LoVo (cell line): ENCODE measurements at regions not wholly inside any gene's neighbourhood (a gene's known extent, or its start where the extent isn't known, plus 50 kb on each side); places are given as distances from the start of the nearest gene placed in this dataset.

ENCODE experiments used
- DNase-seq: peaks from one replicate; pipeline ENCODE4 v3.0.0-alpha.2; 2016; ENCODE audit warnings: low spot score

DNA sequence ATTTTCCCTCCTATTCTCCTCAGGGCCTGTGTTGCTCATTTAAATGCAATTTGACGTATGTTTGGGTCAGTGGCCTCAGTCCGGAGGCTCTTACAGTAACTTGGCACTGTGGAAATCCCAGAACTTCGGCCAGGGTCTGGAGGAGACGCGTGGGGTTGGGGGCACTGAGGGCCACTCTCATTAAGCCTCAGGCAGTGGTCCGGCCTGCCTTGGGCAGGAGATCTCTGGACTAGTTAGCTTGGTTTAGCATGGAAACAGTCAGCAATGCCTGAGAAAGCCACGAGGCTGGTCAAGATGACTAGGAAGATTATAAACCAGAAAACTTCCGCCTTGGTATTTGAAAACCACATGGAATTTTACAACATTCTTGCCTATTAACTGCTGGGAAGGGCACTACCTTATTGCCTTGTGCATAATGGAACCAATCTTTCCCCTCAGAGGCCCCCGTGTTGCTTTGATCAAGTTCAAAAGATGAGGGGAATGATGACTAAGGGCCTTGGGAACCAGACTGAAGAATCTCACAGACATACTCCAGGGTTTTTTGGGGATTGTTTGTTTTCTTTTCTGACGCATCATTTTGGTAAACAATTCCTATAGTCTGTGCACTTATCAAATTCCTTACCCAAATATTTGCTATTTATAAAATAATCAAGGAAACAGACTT lies 206.0 kb upstream of the PREP start:
- DNase-seq, result peak; percentile 91

DNA sequence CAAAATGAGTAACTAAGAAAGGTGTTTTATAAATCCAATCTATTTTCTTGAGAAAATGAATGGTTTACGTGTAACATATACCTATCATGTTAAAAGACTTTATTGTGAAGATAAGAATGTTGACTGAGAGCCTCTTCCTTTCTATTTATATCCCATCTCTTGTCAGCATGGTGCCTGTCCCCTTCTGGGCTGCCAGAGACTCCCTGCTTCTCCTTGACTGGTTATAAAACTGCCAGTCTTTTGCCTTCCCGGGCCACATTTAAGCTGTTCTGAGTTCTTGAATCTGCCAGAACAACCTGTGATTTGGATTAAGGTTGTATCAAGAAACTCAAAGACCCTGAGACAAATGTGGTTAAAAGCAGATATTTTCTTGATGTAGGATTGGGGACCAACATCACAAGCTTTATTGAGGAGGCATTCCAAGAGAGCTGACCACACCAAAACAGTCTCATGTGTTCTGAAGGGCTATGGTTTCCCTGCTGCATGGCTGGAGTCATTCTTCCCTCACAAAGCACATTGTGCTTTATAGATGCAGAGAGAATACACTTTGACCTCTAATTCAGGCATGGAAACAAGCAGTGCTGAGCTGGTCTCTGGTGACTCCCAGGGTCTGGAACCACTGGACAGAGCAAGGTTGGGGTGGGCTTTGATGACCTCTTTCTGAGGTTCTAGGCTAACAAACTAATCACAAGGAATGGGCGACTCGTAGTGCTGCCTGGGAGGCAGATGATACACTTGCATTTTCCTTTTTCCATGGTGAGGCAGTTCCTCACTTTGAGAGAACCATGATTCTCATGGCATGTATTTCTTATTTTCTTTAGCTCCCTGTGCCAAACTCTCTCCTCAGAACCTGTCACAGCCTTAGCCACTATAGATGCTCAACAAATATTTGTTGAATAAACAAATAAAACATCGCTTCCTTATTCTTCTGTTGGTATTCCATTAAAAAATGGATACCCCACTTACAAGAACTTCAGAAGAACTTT lies 205.0 kb upstream of the PREP start:
- DNase-seq, result no peak

DNA sequence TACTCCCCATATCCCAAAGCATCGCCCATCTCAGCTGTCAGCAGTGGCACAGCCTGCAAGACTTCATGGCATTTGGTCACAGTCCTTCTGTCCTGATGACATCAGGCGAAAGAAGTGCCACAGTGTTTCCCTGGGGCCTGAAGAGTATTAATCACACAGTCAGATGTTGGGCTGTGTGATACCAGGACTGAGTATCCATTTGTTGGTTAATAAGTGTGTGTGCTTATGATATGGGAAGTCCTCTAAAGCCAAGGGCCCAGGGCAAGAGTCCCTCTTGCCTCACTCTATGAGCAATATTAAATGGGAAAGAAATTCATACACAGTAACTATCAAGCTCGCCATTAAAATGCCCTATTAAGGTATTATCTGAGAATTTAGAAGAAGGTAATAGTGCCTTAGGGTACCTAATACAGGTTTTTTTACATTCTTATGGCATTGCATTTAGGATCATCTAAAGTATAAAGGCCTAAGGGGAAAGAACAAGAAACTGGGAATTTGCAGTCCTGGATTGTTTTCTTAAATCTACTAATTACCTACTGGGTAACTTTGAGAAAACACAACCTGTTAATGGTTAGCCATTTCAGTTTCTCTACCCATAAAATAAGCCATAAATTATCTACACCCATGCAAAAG lies 204.1 kb upstream of the PREP start:
- peak; percentile 29 for DNase-seq

DNA sequence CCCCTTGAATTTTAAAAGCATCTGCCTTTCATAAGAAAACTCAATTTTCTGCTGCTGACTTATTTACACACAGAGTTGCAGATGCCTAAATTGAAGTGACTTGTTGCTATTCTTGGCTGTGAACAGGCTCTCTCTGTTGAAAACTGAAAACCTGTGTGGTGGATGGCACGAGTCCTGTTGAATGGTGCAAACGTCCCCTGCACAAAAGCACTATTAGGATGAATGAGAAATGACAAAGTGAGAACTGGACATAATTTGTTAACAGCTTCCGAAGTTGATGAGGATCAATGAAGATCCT lies 201.7 kb upstream of the PREP start:
- no peak for DNase-seq

DNA sequence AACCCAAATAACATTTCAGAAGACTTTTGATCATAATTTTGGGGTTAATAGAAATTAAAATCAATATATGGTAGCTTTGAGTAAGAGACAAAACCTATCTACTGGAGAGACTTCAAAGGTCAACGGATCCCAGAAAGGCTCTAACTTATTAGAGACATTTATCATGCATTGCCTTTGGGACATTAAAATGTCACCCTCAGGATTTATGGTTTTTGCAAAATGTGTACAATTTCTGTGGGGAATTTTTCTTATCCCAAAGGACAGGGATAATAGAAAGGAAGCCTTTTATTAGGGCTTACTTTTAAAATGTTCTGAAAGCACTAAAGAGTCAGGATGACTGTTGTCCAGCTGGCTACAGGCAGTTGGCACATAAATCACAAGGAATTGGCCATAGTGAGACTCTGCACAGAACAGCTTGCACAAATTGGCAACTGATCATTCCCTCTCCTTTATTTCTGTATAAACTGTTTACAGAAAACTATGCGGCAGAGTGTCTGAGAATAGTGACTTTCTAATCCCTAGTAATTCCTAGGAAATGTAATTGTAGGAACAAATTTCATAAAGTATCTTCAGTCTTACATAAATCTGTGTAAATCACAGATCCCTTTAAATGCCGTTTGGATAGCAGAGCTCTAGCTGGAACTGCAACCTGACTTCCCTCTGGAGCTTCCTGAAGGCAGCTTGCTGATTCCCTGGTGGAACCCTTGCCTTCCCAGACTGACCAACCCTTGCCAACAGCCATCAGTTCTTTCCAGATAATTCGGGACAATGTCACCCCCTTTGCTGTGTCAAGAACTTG lies 201.1 kb upstream of the PREP start:
- DNase-seq, result no peak

DNA sequence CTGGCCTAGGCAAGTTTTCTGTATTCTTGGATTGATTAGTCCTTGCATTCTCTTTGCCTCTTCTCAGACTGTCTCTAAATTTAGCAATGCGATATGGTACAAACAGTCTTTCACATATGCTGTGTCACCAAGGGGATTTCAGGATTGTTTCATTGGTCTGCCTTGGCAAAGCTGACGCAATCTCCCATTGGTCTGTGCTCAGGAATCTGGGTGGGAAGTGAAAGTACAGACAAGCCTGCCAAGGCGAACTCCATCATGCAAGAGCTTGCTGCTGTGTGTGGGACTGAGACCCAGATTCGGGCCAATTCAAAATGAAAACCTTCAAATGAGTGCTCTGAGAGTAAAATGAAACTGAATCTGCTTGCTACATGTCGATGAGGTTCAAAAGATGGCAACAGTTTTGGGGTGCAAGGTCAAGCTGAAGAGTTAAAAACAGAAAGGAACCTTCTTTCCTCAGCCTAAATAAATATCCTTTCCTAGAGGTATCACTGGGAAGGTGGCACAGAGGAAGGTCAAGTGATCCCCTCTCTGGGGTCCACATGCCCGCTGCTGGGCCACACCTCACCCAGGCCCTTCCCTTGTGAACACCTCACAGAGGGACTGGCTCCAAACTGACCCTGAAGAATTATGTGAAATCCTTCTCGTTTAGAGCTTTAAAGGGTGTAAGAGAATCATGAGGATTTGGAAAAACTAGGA lies 198.8 kb upstream of the PREP start:
- peak; percentile 78 for DNase-seq

DNA sequence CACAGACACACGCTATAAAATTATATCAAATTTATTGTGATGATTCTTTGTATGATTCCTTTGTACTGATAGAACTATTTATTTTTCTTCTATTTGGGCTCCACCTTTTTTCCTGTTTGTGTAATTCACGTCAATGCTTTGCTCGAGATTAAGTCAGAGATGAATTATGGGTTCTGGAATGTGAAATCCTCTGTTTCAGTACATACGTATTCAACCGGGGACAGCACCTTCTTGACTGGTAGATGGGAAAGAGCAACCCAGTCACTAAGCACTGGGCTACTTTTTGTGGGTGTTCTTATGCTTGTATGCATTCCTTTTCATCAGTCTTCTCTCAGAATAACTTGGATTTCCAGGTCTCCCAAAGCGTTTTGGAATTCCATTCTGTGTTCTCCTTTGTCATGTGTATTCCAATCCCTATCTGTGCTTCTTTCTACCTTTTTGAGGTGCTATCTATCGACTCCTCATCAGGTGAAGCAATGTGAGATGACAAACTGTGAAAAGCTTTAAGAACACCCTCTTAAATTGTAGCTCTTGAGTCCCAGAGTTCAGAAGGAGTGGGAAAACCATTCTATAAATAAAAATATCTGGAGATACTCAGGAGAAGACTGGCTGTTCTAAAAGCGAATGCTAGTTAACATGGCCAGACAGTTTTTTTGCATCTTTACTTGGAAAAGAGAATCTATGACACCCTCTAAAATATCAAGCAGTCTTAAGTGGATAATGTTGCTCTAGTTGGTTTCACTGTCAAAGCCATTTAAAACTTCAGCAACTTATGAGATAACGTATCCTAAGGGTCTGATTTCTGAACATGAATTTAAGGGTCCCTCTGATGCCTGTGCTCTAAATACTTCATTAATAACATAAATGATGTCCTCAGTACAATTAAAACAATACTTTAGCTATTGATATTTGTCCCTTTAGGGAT lies 197.7 kb upstream of the PREP start:
- no peak for DNase-seq

DNA sequence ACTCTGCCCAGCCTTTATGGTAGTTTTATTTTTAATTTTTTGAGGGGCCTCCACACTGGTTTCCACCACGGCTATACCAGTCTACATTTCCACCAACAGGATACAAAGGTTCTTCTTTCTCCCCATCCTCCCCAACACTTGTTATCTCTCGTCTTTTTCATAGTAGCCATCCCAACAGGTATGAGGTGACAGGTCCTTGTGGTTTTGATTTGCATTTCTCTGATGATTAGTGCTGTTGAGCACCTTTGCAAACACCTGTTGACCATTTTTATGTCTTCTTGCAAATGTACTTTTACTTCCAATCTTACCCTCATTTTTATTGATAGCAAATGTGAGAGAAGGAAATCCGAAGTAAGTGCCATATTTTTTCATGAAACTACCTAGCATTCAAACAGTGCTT lies 195.4 kb upstream of the PREP start:
- DNase-seq, result no peak

DNA sequence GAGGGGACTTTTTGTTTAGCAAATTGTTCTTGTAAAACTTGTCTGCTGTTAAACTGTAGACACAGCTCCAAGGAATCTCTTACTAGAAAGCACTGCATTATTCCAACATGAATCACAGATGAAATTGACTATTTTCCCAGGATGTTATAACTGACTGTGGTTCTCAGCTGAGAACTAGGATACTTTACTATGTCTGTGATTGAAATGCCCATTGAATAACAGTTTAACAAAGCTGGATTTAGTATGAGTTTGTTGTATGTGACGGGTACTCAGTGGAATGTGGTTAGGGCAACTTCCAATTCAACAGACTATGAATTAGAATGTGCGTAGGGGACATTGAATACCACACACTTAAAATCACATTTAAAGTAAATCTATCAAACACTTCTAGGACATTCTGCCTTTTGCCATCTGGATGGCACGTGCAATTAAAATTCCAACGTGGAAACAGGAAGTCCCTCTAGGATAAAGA lies 193.4 kb upstream of the PREP start:
- peak; percentile 51 for DNase-seq

DNA sequence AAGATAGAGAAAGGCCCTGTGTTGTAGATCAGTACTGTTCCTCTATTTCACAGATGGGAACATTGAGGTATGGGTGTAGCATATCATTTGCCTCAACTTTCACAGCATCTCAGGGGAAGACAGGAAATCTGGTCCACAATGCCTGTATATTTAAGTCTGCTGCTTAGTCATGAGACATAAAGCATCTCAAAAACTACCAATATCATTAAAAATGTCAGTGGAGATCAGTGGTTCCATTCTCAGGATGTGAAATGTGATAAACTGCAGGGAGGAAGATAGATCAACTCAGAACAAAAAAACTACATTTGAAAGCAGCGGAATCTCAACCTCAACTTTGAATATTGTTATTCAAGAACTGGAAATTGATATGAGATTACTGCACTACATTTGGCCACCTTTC lies 192.9 kb upstream of the PREP start:
- DNase-seq, result no peak

DNA sequence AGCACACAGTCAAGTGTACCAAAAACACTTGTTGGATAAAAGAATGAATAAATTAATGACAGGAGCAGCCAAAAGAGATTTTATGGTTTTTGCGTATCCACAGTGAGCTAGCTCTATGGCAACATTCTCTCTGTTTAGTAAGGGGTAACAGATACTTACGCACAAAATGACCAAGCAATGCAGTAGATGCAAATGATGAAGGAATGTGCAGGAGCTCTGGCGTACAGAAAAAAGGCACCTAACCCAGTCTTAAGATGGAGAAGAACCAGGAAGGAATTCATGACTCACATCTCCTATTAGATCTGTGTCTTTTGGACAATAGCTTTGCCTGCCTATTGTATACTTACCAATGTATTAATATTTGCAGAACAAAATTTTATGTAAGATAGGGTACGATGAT lies 191.9 kb upstream of the PREP start:
- no peak for DNase-seq

DNA sequence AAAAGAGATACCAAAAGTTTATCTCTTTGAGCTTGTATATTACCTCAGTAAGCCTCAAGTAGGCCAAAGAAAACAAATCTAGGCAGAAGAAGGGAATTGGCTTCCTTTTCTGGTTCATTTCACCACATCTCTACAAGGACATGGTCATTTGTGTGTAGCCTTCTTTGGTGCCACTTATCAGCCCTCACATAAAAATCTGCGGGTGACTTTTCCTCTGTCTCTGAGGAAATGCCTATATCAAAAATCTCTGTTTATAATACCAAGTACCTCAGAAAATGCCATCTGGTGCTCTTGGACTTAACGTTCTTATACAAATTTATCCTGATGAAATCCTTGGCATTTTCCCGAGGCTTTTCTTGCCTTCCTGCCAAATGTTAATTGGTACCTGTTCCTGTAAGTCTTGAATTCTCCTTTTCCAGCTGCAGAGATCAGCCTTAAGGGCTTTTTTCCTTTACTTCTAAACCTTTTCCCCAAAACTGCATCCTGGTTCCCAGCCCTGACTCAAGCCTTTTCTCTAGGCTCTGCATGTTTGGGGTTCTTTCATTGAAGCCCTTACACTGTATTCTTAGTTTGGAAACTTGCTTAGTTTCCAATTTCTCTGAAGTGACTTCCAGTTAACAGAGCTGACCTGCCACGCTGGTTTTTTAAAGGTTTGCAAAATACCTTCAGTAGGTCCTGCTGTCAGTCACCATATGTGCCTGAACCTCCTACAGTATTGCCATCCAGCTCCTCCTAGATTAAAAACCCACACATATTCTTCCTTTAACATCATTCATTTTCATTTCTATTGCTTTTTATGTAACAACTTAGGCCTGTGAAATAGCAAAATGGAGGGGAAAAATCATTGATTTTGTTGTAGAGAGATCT lies 191.2 kb upstream of the PREP start:
- DNase-seq, result no peak

DNA sequence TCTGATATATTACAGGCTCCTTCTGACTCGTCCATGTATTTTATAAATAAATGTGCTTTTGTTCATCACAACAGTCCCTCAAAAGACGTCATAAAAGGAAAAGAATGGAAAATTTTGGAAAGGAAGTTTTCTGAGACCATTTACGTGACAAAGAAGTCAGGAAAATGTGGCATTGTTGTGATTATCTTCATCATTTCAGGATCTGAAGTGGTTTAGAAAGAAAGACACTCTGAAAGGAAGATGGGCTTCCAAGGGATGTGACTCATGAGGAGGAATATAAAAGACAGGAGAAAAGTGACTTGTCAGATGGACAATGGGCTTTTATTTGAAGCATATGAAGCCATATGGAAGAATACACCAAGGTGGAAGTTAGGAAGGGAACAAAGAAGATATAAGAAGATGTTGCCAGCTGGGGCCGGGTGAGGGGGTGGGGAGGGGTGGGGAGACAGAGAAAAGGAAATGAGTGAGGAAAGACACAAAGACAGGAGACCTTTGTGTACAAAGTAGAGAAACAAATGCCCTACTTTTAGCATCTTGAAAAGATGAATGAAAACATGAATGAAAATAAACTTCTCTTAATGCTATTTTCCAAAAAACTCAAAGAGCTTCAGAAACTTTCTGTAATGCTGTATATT lies 190.3 kb upstream of the PREP start:
- no peak for DNase-seq

DNA sequence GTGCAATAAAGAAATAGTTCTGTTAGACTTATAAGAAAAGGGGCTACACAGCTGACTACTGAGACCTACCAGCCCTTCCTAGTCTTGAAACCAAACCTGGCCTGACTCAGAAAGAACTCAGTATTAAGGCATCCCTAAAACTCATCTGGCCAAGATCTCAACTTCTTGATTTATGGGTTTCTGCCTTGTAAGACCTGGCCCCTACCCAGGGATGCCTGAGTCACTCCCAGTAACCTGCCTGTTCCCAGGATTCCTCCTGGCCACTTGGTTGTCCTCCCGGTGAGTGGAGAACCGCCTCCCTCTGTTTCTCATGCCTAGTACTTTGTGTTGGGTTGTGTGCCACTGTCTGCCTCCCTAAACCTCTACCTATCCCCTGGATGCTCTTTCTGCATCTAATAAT lies 189.4 kb upstream of the PREP start:
- DNase-seq, result peak; percentile 82

DNA sequence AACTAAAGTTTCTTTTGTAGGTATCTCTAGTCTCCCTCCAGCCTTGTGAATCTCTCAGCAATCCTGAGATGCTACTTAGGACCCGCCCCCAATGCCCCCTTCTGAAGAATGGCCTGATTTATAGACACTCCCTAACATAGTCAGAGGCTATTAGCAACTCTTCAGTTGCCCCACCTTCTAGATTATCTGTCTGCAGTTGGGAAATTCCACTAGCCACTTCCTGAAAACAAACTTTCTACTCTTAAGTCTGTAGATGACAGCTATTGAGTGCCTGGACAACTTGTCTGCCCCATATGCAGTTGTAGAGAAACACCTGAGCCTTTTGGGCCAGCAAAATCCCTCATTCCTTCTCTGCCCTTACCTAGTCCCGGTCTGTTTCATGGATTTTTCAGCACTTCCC lies 188.2 kb upstream of the PREP start:
- peak; percentile 40 for DNase-seq

DNA sequence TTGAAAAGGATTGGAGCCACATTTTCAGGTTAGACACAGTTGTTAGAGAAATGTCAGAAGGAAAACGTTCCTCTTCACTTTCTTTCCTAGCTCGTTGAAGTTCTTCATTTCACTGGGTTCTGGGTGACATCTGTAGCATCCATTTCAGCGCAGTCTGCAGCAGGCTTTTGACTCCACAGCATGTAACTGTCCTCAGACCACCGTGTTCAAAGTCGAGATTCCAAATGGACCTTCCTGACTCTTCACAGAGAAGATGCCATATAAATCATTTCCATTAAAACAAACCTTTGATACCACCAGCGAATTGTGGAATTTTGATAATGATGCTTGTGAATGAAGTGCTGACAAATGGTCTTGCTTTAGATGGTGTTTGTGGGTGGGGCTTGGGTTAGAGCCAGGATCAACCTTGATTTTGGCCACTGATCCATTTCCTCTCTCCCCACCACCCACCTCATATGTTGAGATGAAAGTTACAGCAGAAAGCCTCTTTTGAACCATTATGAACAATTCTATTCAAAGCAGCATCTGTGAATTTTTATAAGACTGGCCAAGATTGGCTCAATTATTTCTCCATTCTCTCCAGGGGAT lies 185.3 kb upstream of the PREP start:
- no peak for DNase-seq

DNA sequence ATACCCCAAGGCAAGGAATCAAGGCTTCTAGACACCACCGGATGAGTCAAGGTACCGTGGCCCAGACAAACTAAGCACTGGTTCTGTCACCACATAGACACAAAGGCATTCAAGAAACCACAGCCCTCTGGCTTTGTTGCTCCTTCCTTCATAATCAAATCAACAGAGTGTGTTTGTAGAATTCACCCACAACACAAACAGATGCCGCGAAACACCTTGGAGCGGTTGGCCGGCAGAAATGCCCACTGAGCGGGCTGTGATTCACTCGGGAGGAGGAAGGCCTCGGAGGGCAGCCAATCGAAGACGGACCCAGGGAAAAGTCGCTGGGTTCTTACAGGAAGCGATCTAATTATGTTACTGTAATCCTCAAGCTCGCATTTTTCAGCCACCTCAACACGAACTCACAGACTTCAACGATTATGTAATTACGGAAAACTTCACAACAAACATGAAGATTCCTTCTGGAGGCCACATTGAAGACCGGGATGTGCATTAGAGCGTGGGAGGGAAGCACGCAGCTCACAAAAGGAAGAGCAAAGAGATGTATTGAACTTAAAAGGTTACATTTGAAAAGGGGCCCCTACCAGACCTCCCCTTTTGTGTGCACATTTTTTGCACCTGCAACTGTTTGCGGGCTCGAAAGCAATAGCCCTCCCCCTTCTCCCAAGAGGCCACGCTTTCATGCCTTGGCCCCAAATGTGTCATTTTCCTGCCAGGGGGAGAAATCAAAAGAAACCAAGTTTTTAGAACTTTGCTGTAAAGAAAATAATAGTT lies 184.7 kb upstream of the PREP start:
- no peak for DNase-seq

DNA sequence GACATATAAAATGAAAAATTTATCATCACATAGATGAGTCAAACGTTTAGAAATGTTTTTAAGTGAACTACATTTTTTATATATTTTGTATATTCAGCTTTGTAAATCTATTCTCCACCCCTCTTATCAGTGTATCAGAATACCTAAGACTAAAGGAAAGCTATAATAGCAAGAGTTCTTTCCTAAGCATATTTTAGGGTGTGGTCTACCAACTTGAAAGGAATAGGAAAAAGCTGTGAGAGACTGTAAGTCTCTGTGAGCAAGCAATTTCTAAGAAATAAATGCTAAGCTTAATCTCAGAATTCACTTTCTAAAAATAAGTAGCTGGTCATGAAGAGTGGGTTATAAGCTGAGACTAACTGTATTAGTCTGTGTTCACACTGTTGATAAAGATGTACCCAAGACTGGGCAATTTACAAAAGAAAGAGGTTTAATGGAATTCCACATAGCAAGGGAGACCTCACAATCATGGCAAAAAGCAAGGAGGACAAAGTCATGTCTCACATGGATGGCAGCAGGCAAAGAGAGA lies 175.4 kb upstream of the PREP start:
- no peak for DNase-seq
